ENCODE measurements at regions not wholly inside any gene's neighbourhood (a gene's known extent, or its start where the extent isn't known, plus 50 kb on each side); places are given as distances from the start of the nearest gene placed in this dataset.

DNA sequence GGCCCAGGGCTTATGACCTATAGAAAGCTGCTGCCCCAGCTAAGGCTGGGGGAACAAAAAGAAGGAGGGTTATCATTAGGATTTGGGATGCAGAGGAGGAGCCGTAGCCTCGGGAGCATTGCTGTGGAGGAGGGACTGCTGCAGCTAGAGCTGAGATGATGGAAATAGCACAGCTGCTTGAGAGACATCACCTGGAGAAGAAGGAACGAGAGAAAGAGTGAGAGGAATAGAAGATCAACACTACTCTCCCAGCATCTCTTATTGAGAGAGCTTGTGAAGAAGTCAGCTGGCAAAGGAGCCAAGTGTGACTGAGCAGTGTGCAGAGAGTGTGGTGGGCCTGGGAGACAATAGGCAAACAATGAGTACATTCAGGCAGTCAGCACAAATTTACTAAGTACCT is 100.7 kb upstream of the PLET1 start:
- DNase-seq, result no peak

DNA sequence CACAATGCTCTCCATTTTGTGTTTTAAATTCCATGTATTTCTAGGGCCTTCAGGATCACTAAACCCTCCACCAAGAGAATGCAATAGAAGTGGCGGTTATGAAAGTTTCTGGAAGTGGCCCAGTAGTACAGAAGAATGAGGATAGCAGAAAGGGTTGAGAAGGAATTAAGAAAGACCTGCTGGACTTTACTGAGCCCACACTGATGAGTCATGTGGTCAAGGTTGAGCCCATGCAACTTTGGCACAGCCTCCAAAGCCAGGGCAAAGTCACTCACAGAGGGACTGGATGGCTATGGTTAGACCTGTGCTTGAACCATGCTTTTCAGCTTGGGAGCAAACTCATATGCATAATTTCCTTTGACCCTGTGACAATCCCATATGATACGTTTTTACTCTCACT is 102.9 kb upstream of the PLET1 start:
- DNase-seq, result no peak

DNA sequence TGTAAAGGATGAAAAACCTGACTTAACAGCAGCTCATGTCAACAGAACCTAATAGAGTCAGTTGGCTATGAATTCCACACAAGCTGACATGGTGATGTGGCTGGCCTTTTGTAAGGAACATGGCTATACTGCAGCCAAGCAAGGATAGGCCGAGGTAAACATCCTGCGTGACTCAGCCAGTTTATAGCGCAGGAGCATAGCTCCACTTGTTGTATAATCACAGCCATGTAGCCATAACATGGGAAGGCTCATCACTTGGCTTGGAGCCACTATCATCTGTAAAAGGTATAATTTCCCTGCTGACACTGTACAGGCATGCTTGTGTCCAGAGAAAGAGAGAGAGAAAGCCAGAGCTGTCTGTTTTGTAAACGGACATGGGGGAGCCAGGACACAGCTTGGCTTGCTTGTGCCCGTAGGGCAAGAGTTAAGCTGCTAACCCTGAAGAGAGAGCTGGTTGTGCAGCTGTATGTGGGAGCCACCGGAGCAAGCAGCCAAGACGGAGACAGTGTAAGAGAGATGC is 104.4 kb upstream of the PLET1 start:
- no peak for DNase-seq

DNA sequence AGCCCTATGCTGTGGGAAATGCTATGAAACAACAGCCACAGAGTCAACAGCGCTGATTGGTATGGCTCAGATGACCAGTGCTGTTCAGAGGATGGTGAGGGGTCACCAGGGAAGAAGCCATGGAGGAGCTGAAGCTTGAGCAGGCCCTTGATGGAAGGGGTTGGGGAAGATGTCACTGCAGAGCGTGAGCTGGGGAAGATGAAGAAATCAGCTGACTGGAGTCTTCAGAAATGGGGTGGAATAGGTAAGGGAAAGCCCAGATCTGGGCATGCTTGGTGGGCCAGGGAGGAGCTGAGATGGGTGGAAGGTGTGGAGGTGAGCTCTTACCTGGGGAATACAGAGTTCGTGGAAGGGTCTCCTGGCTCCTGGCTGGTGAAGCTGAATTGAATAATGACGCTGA is 105.4 kb upstream of the PLET1 start:
- DNase-seq, result no peak

DNA sequence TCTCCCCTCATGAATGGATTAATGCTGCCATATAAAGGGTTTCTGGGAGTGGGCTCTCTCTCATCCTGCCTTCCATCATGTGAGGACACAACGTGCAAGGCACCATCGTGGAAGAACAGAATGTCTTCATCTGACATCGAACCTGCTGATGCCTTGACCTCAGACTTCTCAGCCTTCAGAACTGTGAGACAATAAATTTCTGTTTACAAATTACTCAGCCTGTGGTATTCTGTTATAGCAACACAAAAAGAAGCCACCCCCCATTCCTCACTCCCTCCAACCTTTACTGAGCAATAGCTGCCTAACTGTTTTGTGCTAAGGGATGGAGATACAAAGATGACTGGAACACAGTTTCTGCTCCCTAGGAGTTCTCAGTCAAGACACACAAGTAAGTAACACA is 106.1 kb upstream of the PLET1 start:
- no peak for DNase-seq

DNA sequence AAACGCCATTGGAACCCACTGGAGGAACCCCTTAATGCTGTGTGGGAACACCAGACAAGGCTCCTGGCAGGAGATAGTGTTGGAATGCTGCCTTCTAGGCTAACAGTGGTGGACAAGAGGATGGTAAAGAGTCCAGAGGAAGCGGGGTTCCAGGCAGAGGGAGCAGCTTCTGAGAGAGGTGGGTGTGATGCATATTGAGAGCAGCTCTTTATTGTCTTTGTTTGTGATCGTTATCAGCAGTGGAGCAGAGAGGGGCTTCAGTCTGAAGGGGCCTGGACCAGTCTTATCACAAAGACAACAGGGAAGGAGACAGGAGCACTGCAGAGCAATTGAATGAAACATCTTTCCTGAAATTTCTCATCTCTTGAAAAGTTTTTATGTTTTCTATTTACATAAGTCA is 106.8 kb upstream of the PLET1 start:
- DNase-seq, result no peak

DNA sequence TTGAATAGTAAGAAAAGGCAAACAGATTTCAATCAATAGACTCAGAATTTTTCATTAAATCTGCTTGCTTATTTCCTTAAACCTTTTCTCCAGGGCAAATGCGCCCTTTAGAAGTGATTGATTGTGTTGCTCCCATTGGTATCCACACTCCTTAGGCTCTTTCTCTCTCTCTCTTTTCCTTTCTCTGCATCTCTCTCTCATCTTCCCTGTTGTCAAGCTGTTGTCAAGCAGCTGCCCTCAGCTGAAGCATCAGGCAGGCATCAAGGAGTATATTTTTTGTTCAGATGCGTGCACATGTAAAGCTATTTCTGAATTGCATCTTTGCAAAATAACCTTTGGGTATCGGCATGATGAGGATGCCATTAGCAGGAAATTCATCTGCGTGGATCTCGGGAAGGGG is 107.2 kb upstream of the PLET1 start:
- no peak for DNase-seq

DNA sequence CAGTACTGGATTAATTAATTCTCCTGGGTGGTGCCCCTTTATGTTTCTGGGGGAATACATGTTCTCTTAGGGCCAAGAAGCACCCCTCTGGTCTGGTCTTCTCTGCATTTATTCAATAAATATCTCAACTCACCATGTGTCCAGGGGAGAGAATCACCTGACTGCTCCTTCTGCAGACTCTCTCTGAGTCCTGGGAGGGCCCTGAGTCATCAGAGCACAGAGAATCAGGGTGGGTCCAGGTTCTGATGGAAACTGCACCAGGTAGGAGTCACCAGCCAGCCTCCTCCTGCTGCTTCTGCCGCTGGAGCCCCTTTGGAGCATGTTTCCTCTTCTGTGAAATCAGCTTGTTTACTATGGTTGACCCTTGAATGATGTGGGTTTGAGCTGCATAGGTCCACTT is 107.7 kb upstream of the PLET1 start:
- no peak for DNase-seq

DNA sequence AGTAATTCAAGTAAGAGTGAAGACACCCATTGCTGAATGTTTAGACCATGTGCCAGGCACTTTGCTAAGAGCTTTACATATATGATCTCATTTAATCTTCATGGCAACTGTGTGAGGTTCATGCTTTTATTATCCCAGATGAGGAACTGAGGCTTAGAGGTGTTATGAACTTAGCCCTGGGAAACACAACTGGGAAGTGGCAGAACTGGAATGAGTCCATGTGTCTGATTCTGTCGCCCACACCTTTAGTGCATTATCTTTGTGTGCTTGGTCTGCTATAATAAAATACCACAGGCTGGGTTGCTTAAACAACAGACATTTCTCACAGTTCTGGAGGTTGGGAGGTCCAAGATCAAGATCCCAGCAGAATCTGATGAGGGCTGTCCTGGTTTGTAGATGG is 108.7 kb upstream of the PLET1 start:
- DNase-seq, result no peak

DNA sequence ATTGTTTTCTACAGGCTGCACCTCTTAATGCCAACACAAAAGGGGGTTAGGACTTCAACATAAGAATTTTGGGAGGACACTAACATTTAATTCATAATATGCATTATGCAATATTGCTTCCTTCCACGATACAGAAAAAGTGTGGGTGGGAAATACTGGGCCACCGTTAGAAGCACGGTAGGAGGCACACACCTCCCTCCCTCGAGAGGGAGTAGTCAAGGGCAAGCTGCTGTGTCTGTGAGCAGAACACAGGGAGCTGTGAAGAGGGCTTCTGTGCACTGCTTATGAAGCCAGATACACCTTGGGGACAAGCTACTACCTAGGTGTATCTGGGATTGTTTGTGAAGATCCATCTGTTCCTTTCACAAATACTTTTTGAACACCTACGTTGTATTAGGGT is 109.3 kb upstream of the PLET1 start:
- no peak for DNase-seq

DNA sequence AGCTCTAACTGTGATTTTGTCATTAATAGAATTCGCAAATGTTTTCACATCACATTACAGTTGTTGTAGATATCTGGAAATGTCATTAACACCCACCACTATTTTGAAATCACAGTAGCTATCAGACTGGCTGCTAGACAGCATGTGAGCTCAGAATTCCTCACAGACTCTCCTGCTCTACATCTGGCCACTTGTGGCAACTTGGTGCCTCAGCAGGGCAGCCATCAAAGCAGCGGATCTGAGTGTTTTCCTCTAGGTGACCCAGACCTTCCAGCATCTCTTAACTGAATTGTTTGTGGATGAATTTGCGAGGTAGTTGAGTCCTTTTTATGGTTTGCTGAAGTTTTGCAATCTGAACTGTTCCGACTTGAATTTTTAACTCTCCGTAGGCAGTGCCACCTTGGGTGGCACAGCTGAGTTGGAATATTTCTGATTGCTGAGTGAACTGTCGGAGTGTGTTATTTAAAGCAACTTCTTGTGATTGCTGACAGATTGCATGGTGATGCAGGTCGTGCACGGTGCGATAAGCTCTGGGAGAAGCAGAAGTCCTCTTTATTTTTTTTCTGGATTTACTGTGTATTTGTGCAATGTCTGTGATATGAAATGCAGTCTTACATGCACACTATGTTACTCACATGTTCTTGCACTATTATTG is 114.0 kb upstream of the PLET1 start:
- DNase-seq, result no peak

DNA sequence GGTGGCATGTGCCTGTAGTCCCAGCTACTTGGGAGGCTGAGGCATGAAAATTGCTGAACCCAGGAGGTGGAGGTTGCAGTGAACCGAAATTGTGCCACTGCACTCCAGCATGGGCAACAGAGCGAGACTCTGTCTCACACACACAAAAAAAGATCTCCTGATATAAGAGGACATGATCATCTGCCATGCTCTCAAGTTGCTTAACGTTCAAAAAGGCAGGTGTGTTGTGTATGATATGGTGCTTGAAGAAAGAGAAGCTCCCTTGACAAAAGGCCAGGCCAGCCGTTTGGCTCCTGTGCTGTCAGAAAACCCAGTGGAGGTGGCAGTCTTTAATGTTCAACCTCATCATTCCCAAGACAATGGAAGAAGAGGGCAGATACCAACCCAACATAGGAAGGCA is 117.3 kb upstream of the PLET1 start:
- DNase-seq, result no peak

DNA sequence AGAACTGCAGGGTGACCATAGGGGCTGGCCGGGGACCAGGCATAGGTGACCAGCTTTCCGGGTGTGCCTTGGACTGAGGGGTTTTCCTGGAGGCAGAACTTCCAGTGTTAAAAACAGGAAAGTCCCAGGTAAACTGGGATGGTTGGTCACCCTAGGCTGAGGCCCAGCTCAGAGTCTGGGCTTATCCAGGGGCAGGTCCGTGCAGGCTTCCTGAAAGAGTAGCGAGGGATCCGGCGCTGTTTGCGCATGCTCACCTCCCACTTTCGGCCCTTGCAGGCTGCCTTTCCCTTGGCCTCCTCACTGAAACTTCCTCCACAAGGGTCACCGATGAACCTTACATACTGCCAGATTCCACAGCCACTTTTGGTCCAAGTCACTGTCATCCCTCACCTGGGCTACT is 119.8 kb upstream of the PLET1 start:
- DNase-seq, result no peak

DNA sequence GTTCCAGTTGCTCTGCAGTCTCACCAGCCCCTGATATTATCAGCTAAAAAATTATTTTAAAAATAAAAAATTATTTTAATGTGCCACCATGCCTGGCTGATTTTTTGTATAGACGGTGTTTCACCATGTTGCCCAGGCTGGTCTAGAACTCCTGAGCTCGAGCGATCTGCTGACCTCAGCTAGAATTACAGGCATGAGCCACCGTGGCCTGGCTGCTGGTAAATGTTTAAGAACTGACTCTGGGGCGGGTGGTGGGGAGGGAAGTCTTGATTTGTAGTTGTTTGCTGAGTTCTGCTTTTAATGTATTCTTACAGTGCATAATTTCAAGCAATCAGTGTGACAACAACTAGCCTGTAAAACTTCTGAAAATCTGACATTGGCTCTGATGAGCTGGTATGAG is 120.9 kb upstream of the PLET1 start:
- DNase-seq, result no peak

DNA sequence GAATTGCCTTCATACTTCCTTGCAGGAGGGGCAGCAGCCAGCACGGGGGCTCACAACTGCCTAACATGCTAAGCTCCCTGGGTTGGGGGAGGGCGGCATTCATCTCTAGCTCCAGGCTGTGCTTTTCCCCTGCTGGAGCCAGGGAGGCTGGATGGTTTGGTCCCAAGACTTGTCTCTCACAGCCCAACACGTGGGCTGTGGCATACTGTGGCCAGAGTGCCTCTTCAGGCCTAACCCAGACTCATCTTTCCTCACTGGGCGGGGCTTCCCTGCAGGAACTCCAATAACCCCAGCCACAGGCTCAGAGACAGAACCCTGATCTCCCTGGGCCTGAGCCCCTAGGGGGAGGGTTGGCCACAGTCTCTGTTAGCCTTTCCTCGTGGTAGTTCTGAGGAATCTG is 121.9 kb upstream of the PLET1 start:
- no peak for DNase-seq

DNA sequence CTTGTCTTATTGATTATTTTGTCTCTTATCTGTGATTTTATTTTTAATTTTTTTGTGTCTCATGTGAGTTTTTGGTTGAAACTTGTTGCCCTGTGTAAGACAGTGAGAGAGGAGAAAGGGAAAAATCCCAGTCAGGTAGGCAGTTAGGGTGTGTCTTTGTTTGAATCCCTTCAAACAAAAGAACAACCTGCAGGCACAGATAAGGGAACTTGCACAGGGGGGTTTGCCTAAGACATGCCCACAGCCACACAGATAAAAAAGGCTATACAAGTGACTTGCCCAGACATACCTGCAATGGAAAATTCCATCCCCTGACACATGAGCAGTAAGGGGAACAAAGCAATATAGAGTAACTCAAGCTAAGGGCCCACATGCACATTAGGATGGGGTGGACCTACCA is 127.8 kb upstream of the PLET1 start:
- DNase-seq, result no peak

DNA sequence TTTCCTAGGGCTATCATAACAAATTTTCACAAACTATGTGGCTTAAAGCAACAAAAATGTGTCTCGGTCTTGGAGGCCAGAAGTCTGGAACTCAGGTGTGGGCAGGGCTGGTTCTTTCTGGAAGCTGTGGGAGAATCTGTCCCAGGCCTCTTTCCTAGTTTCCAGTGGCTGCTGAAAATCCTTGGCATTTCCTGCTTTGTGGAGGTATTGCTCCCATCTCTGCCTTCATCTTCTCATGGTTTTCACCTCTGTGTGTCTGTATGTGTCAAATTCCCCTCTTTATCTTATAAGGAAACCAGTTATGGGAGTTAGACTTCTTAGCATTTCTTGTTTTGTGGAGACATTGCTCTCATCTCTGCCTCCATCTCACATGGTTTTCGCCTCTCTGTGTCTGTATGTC is 130.4 kb upstream of the PLET1 start:
- DNase-seq, result no peak

DNA sequence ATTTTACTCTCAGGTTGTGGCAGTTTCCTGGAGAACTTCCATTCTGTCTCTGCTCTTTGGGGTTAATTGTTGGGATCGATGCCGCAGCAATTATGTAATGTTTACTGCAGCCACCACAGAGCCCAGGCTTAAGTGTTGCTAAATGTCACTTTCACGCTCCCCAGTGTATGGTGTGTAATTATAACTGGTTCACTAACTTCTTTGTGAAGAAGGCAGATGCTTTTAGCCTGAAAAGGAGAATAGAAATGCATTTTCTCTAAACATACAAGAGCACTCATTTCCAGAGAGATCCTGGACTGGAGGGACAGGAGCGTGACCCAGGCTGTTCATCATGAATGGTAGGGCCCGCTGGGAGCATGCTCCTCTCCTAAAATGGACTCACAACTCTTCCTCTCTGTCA is 132.2 kb upstream of the PLET1 start:
- no peak for DNase-seq

DNA sequence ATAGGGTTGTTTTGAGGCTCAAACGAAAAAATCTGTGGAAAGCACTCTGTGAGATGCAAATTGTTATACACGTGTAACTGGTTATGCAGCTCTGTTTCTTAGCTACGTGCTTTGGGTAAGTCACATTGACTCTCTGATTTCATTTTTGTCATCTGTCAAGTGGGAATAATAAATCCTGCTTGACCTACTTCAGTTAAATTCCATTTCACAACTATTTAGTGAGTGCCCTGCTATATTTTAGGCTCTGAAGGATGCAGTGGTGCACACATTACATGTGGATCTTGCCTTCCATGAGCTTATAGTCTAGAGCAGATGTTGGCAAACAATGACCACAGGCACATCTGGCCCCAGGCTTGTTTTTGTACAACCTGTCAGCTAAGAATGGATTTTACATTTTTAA is 133.6 kb upstream of the PLET1 start:
- no peak for DNase-seq

DNA sequence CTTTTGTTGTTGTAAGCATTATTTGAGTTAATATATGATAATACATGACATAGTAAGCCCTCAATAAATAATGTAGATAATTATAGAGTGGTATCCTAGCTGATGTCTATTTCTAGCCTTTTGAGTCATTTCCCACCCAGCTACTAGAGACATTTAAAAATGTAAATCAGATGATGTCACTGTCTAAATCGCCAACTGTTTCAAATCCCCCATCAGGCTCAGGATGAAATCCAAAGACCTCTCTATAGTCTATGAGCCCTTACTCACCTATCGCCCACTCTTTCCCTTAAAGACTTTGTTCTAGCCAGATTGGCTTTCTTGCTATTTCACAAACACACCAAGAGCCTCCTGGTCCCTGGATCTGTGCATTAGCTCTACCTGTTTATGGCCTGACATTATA is 135.4 kb upstream of the PLET1 start:
- no peak for DNase-seq

DNA sequence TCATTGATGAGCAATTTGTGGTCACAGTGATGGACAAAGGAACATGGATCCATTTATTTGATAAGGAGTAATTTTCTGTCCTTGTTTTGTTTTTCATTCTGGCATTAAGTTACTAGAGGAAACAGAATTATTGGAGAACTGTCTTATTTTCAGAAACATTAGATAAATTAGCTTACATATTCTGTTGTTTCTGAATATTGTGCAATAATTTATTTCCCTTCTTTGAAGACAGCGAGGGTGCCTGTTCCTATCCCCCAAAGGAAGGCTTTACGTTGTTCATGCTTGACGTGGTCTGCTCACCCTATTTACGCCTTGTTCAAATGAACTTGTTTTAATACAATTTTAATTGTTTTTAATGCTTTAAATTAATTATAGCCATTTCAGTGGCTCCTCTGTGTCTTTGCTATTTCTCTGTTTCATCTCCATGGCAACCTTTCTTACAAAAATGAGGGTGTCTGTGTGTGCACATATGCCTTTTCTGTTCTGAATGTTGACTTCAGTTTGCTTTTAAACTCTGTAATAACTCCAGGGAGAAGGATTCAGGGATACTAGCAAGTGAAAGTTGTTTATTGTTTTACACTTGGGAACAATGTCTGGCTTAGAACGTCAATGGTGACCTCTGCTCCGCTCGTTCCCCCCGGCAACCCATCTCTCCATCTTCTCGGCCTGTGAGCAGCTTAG is 138.3 kb upstream of the PLET1 start:
- DNase-seq, result no peak

DNA sequence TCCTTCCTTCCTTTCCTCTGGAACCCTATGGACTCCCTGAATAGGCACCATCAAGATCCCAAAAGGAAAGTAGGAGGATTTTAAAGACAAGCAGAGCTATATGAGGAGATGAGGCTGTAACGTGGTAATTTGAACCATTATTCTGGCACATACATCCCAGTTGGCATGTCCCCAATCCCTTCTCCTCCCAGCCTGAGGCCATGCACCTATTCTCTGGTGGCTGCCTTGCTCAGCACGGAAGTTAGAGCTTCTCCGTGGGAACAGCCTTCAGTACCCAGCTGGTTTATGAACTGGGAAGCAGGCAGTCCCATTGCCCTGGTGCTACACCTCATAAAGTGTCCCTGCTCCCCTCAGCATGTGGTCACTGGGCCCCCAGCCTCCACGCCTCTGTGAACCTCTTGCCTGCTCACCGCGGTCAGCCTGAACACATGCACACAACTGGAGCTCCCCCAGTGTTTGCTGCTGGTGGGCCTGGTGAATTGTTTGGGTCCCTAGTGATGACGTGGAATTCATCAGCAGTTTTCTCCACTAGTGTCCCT is 139.9 kb upstream of the PLET1 start:
- no peak for DNase-seq

DNA sequence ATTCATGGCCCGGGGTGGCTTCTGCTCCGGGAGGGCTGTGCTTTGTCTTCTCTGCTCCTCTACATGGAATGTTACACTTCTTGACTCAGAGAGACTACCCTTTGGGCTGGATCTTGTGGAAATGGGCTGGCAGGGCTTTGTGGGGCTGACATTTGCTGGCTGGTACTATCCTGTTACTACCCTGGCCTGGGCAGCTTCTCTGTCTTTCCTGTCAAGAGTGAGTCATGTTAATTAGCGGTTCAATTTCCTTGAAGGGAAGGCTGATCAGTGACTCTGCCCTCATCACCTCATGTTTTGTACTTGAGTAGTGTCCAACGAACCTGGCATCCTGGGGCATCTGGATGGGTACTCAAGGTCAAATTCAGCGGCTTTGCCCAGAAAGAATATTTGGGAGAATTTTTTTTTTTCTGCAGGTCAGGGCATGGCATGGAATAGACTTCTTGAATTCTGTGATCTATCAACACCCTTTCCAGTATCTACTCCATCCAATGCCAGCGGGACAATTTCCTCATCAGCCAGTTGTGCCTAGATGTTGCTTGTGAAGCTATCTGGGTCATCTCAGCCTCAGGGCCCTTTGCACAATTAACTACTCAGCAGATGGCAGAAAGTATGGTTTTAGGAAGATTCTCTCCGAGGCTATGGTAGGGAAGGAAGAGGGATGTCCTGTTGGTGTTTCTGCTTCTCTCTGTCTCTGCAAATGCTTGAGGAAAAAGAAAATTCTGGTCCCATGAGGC is 140.5 kb upstream of the PLET1 start:
- no peak for DNase-seq

DNA sequence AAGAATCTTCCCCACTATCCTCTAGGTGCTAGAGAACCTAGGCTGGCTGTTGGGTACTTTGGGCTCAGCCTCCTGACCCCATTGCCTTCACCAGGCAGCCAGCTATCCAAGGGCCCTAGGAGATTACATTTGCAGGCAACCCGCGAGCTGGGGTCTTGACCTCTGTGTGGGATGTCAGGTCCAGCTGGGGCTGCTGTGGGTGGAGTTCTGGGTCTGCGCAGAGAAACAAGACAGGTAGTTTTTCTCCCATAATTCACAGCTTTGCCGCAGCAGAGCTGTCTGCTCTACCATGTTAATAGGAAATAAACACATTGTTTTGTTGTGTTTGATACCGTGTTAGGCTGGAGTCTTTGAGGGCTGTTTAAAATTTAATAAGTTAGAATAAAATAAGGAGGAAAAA is 142.8 kb upstream of the PLET1 start:
- no peak for DNase-seq

All from activated T-cell treated with anti-CD3 and anti-CD28 coated beads, Interleukin-2, amount 50 U/mL, for 1 hour (primary cell).